Sigmoid colon (tissue), 6 donors: ENCODE measurements at regions not wholly inside any gene's neighbourhood (a gene's known extent, or its start where the extent isn't known, plus 50 kb on each side); places are given as distances from the start of the nearest gene placed in this dataset.

Experiments used
- DNase-seq: peaks from one replicate; pipeline ENCODE4 v3.0.0-alpha.2; 2019
- H3K27ac ChIP-seq, 4 donors: fragments of 200-600 bp; sonication (generic); one replicate each; pipeline ENCODE4 v1.5.1; 2016 to 2019; ENCODE audit warnings: mild to moderate bottlenecking in 1 of 4
- H3K27me3 ChIP-seq, 3 donors: fragments of 200-600 bp; sonication (generic); one replicate each; pipeline ENCODE4 v1.5.1; 2019; ENCODE audit warnings: mild to moderate bottlenecking in 1 of 3
- H3K36me3 ChIP-seq, 4 donors: fragments of 200-600 bp; sonication (generic); one replicate each; pipeline ENCODE4 v1.5.1; 2016 to 2019
- H3K4me1 ChIP-seq, 4 donors: fragments of 200-600 bp; sonication (generic); one replicate each; pipeline ENCODE4 v1.5.1; 2017 to 2019
- H3K4me3 ChIP-seq, 4 donors: fragments of 200-600 bp; sonication (generic); one replicate each; pipeline ENCODE4 v1.5.1; 2017 to 2019; ENCODE audit warnings: mild to moderate bottlenecking in 2 of 4, moderate library complexity in 1 of 4
- H3K9me3 ChIP-seq, 4 donors: fragments of 200-600 bp in 3 of 4; sonication (generic) in 3 of 4; one replicate each; pipeline versions ENCODE4 v1.5.1 to v1.6.1; 2013 to 2019
- EP300 ChIP-seq, 4 donors: sonication (generic); formaldehyde crosslinking; IDR thresholded peaks; one replicate each; pipeline ENCODE4 v1.6.1; 2017; ENCODE audit warnings: antibody characterized with exemption in 4 of 4
- POLR2A ChIP-seq, 2 donors: fragments of 450-650 bp; IDR thresholded peaks; one replicate each; pipeline ENCODE4 v1.6.1; 2016; ENCODE audit warnings: antibody characterized with exemption in 2 of 2, mild to moderate bottlenecking in 2 of 2, moderate library complexity in 2 of 2
- POLR2AphosphoS5 ChIP-seq, 4 donors: sonication (generic); formaldehyde crosslinking; IDR thresholded peaks; one replicate each; pipeline ENCODE4 v1.6.1; 2017; ENCODE audit warnings: antibody characterized with exemption in 4 of 4
- WGBS, 2 donors: extraction: QIAGEN DNeasy Blood & Tissue Kit; methylation state at CpG; one replicate each; pipeline ENCODE4 v1.1.7; 2013; 5-methylcytosine and 5-hydroxymethylcytosine counted together
- intact Hi-C: fragments of 100-400 bp; cut with DNase I; formaldehyde crosslinking; loops from one replicate; pipeline ENCODE4 v1.15.1; 2023
- TF ChIP-seq, protein P1 (sequence below), 4 experiments: fragments of 450-650 bp in 3 of 4; fragments of 200-600 bp in 1 of 4; IDR thresholded peaks; one replicate each; pipeline ENCODE4 v1.5.1; 2016 to 2019; ENCODE audit warnings: antibody characterized with exemption in 4 of 4, mild to moderate bottlenecking in 3 of 4, moderate library complexity in 2 of 4
- donor health status: healthy with polysubstance abuse.
- donor health status: healthy.

DNA sequence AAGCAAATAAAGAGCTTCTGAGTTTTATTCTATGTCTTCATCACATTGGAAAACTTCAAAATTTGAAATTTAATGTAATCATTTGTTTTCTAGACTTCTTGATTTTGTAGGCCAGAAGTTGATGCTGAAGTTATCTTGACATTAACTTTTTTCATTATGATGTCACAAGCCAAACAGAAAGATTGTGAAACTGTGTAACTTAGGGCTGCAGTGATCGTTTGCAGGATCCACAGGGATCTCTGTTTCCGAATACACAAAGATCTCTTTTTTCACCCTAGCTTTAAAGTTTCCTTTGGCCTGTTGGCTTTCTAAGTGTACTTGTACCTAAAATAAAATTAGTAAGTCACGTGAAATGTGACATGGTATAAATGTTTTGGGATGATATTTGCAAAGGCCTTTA lies 594.9 kb upstream of the CDH2 start:
- H3K9me3 ChIP-seq = no peaks in the 10 kb centered on the region
- intact Hi-C loops = no loop called here
- WGBS, 2 donors = 57 to 71% methylated on average over 3 of the region's 3 CpGs
- H3K36me3 ChIP-seq = no peaks in the 10 kb centered on the region
- no peak overlapping the region for H3K27ac ChIP-seq
- H3K27me3 ChIP-seq = no peaks in the 10 kb centered on the region
- H3K4me3 ChIP-seq = no peak overlapping the region
- TF ChIP-seq POLR2AphosphoS5 (IDR thresholded peaks at IDR 0.05) = no peak
- TF ChIP-seq, protein P1, sequence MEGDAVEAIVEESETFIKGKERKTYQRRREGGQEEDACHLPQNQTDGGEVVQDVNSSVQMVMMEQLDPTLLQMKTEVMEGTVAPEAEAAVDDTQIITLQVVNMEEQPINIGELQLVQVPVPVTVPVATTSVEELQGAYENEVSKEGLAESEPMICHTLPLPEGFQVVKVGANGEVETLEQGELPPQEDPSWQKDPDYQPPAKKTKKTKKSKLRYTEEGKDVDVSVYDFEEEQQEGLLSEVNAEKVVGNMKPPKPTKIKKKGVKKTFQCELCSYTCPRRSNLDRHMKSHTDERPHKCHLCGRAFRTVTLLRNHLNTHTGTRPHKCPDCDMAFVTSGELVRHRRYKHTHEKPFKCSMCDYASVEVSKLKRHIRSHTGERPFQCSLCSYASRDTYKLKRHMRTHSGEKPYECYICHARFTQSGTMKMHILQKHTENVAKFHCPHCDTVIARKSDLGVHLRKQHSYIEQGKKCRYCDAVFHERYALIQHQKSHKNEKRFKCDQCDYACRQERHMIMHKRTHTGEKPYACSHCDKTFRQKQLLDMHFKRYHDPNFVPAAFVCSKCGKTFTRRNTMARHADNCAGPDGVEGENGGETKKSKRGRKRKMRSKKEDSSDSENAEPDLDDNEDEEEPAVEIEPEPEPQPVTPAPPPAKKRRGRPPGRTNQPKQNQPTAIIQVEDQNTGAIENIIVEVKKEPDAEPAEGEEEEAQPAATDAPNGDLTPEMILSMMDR (IDR thresholded peaks at IDR 0.05) = no peak
- no peak for TF ChIP-seq POLR2A (IDR thresholded peaks at IDR 0.05)
- no peak for TF ChIP-seq EP300 (IDR thresholded peaks at IDR 0.05)
- peaks cover 0 to 8% (median 2%) of the 10 kb centered on the region in 4 donors for H3K4me1 ChIP-seq
- no peak for DNase-seq

DNA sequence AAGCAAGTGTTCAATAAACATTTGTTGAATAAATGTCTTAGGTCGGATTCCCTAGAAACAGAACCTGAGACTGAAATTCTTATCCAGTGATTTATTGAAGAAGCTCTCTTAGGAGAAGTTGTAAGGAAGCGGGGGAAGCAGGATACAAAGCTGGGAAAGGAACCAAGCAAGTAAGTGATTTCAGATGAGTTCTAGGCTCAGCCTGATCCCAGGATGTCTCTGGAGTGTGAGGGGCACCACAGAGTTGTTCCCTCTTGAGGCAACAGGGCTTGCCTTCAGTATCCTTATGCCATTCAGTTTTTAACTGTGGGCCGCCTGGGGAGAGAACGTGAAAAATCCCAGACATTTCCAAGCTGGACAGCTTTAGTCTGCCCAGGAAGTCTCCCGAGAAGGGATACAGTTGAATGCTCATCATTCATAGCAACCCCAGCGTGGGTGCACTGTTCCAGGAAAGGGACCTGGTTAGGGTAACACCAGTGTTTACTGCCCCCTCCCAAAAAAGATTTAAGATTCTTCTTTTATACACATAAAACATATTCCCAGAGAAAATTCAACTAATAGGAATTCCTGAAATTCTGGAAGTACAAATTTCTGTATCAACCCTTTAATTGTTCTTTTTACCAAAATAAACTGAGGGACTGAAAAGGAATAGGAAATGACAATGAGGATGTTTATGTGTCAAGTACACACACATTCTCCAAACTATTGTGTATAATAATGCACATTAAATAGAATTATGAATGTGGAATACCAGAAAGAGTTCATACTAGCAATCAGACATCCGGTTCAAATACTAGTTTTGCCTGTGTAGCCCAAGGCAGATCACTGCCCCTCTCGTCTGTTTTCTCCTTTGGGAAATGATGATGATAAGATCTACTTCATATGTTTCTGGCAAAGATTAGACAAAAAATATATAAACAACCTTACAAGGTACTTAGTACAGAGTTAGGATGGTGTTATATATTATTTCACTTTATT lies 592.1 kb upstream of the CDH2 start:
- no peak overlapping the region for H3K4me3 ChIP-seq
- H3K27me3 ChIP-seq = no peaks in the 10 kb centered on the region
- TF ChIP-seq, protein P1 (IDR thresholded peaks at IDR 0.05) = no peak
- no peak for TF ChIP-seq POLR2A (IDR thresholded peaks at IDR 0.05)
- TF ChIP-seq EP300 (IDR thresholded peaks at IDR 0.05) = no peak
- TF ChIP-seq POLR2AphosphoS5 (IDR thresholded peaks at IDR 0.05) = no peak
- WGBS, 2 donors = 69 to 75% methylated on average over 8 of the region's 8 CpGs
- no peaks in the 10 kb centered on the region for H3K36me3 ChIP-seq
- no peak overlapping the region for H3K27ac ChIP-seq
- no peak for DNase-seq
- H3K9me3 ChIP-seq = no peaks in the 10 kb centered on the region
- intact Hi-C loops = no loop called here
- H3K4me1 ChIP-seq = peaks cover 0 to 8% (median 5%) of the 10 kb centered on the region in 4 donors

DNA sequence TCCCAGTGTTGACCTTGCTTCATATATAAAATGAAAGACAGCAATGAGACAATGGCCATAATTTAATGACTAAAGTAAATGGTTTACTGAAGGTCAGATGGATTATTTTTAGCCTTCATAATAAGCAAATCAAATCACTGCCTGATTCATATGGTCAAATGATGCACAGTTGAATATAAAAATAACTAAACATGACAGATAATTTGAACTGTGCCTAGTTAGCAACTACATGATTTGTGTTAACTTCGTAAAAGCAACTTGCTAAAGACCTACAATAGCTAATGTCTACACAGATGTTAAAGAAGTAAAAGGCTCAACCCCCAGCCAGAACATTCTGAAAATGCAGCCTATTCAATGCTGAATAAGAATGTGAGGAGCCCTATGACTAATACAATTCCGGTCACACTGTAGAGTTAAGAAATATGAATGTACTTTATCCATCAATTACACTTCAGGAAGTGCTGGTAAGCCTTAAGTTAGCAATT lies 590.8 kb upstream of the CDH2 start:
- H3K9me3 ChIP-seq = no peaks in the 10 kb centered on the region
- H3K4me3 ChIP-seq = no peak overlapping the region
- intact Hi-C loops = no loop called here
- H3K36me3 ChIP-seq = no peaks in the 10 kb centered on the region
- no peak for DNase-seq
- peaks cover 0 to 8% (median 5%) of the 10 kb centered on the region in 4 donors for H3K4me1 ChIP-seq
- no peaks in the 10 kb centered on the region for H3K27me3 ChIP-seq
- no peak overlapping the region for H3K27ac ChIP-seq
- no peak for TF ChIP-seq EP300 (IDR thresholded peaks at IDR 0.05)
- no peak for TF ChIP-seq POLR2AphosphoS5 (IDR thresholded peaks at IDR 0.05)
- 88 to 90% methylated on average over 2 of the region's 2 CpGs for WGBS, 2 donors

DNA sequence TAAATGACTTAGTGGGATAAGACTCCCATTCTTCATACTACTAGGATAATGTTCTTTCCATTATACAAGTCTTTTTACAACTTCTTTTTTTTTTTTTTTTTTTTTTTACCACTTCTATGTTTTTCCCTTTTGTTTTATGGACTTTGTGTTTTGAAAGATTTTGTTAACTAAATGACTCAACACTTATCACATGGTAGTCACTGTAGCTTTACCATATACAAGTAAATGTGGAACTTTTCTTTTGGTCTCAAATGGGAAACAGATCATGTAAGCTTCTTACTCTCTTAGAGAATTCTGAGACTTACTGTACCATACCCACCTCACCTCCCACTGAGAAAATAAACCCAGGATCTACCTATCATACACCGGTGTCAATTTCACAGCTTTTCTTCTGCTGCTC lies 590.3 kb upstream of the CDH2 start:
- WGBS, 2 donors = 99% methylated on average over 1 of the region's 1 CpG
- Histone ChIP-seq H3K9me3 (no peaks in the 10 kb centered on the region), H3K4me3 (no peak overlapping the region), H3K36me3 (no peaks in the 10 kb centered on the region), H3K4me1 (peaks cover 0 to 8% (median 5%) of the 10 kb centered on the region in 4 donors), H3K27ac (no peak overlapping the region), H3K27me3 (no peaks in the 10 kb centered on the region)
- TF ChIP-seq POLR2A (IDR thresholded peaks at IDR 0.05) (no peak), EP300 (IDR thresholded peaks at IDR 0.05) (no peak), POLR2AphosphoS5 (IDR thresholded peaks at IDR 0.05) (no peak)
- TF ChIP-seq, protein P1 (IDR thresholded peaks at IDR 0.05) = no peak
- no peak for DNase-seq
- intact Hi-C loops = no loop called here

DNA sequence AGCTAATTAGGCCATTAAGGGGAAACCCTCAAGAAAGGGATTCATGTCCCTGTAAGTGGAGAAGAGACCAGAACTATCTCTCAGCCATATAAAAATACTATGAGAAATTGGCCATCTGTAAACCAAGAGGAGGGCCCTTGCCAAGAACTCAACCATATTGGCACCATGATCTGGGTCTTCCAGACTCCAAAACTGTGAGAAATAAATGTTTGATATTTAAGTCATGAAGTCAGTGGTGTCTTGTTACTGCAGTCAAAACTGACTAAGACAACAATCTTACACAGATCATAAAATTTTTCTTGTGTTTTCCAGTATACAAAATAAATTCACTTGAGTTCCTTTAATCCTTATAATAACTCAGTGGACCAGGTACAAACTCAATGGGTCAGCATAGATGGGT lies 589.8 kb upstream of the CDH2 start:
- Histone ChIP-seq H3K36me3 (no peaks in the 10 kb centered on the region), H3K9me3 (no peaks in the 10 kb centered on the region), H3K27me3 (no peaks in the 10 kb centered on the region), H3K4me1 (peaks cover 0 to 8% (median 5%) of the 10 kb centered on the region in 4 donors), H3K4me3 (no peak overlapping the region), H3K27ac (no peak overlapping the region)
- intact Hi-C loops = no loop called here
- no peak for DNase-seq
- no peak for TF ChIP-seq EP300 (IDR thresholded peaks at IDR 0.05)
- no peak for TF ChIP-seq POLR2A (IDR thresholded peaks at IDR 0.05)
- TF ChIP-seq, protein P1 (IDR thresholded peaks at IDR 0.05) = no peak
- no peak for TF ChIP-seq POLR2AphosphoS5 (IDR thresholded peaks at IDR 0.05)
